ENCODE measurements at regions not wholly inside any gene's neighbourhood (a gene's known extent, or its start where the extent isn't known, plus 50 kb on each side); places are given as distances from the start of the nearest gene placed in this dataset.

DNA sequence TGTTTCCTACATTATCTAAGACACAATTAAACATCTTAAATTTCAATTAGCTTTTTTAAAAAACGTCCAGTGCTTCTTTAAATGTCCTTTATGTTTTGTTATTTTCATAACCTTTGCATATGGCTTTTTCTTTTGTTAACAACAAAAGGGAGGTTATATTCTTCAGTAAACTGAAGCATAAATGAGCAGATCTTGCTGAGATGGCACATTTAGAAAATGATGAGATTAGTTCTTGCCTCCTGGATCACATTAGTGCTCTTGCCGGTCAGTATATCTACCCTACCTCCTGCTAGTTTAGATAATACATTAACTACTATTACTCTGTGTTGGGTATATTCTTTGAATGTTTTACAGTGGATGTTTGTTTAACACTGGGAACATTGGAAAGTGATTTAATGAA lies 126.1 kb downstream of the DISP1 start:
- TF ChIP-seq REST (IDR thresholded peaks at IDR 0.05; ENCODE audit: low read depth) (no peak), TCF12 (IDR thresholded peaks at IDR 0.05; ENCODE audit: low read depth) (no peak), MAX (IDR thresholded peaks at IDR 0.05) (no peak), FOXM1 (IDR thresholded peaks at IDR 0.05; ENCODE audit: borderline replicate concordance, low read depth) (no peak), EGR1 (IDR thresholded peaks at IDR 0.05) (no peak), YY1 (IDR thresholded peaks at IDR 0.05; ENCODE audit: low read depth) (no peak), CEBPB (IDR thresholded peaks at IDR 0.05) (no peak), TAF1 (IDR thresholded peaks at IDR 0.05; ENCODE audit: low read depth) (no peak), EP300 (IDR thresholded peaks at IDR 0.05; ENCODE audit: borderline replicate concordance) (no peak), RAD21 (IDR thresholded peaks at IDR 0.05; ENCODE audit: low read depth) (no peak), ZBTB7A (IDR thresholded peaks at IDR 0.05; ENCODE audit: low read depth) (no peak), NFIC (IDR thresholded peaks at IDR 0.05) (no peak), USF1 (IDR thresholded peaks at IDR 0.05) (no peak), CREB1 (IDR thresholded peaks at IDR 0.05; ENCODE audit: low read depth) (no peak)
